ENCODE measurements at regions not wholly inside any gene's neighbourhood (a gene's known extent, or its start where the extent isn't known, plus 50 kb on each side); places are given as distances from the start of the nearest gene placed in this dataset.

DNA sequence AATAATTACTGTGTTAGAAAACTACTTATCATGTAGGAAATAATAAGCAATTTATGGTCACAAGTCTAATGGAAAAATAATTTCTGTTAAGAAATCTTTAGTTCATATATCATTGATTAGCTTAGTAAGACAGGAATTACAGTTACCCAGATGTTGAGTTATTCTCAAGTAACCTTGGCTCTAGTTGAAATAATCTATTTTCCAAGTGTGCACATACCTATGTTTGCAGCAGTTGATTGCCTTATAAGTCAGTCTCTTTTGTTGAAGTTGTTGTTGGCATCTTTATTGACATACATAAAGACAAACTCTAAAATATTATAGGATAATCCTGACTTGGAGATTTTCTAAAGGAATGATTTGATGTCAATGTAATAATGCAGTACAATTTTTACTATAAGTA lies 511.4 kb upstream of the KLF12 start:
- TF ChIP-seq, protein P1, sequence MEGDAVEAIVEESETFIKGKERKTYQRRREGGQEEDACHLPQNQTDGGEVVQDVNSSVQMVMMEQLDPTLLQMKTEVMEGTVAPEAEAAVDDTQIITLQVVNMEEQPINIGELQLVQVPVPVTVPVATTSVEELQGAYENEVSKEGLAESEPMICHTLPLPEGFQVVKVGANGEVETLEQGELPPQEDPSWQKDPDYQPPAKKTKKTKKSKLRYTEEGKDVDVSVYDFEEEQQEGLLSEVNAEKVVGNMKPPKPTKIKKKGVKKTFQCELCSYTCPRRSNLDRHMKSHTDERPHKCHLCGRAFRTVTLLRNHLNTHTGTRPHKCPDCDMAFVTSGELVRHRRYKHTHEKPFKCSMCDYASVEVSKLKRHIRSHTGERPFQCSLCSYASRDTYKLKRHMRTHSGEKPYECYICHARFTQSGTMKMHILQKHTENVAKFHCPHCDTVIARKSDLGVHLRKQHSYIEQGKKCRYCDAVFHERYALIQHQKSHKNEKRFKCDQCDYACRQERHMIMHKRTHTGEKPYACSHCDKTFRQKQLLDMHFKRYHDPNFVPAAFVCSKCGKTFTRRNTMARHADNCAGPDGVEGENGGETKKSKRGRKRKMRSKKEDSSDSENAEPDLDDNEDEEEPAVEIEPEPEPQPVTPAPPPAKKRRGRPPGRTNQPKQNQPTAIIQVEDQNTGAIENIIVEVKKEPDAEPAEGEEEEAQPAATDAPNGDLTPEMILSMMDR (IDR thresholded peaks at IDR 0.05), result no peak
- no peak for TF ChIP-seq POLR2AphosphoS5 (IDR thresholded peaks at IDR 0.05)
- no peak for TF ChIP-seq POLR2A (IDR thresholded peaks at IDR 0.05)

Measured in breast epithelium (tissue), 3 donors.